GM12864 (cell line): ENCODE measurements at regions not wholly inside any gene's neighbourhood (a gene's known extent, or its start where the extent isn't known, plus 50 kb on each side); places are given as distances from the start of the nearest gene placed in this dataset.

Source experiments
- DNase-seq: peaks from one replicate; pipeline ENCODE4 v3.0.0-alpha.2; 2011; ENCODE audit warnings: low read depth
- H3K4me3 ChIP-seq: 2 replicates; pipeline ENCODE4 v1.5.1; 2011; ENCODE audit warnings: mild to moderate bottlenecking, low read depth, low read length, control low read depth
- TF ChIP-seq, protein P1 (sequence below): IDR thresholded peaks from 2 replicates; pipeline ENCODE4 v1.5.1; 2011; ENCODE audit warnings: low read depth, mild to moderate bottlenecking, moderate library complexity, low read length, control low read depth, inconsistent platforms; ENCODE audit errors: missing control alignments

DNA sequence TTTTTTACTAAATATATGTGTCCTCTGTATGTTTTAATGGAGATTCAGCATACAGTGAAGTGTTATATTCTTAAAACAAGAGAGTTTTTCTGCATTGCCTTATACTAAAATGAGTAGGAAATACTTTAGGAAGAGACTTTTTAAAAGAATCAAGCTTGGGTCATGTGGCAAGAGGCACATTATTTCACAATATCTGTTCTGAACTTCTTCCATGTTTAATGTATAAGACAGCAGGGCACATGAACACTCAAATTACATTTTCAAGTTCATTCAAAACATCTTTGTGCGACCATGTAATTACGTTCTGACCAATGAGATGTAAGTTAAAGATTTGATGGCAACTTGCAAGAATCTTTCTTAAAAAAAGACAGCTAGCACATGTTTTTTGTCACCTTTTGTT lies 1055.9 kb downstream of the NR2F1-AS1 start:
- H3K4me3 ChIP-seq = no peak overlapping the region
- TF ChIP-seq, protein P1, sequence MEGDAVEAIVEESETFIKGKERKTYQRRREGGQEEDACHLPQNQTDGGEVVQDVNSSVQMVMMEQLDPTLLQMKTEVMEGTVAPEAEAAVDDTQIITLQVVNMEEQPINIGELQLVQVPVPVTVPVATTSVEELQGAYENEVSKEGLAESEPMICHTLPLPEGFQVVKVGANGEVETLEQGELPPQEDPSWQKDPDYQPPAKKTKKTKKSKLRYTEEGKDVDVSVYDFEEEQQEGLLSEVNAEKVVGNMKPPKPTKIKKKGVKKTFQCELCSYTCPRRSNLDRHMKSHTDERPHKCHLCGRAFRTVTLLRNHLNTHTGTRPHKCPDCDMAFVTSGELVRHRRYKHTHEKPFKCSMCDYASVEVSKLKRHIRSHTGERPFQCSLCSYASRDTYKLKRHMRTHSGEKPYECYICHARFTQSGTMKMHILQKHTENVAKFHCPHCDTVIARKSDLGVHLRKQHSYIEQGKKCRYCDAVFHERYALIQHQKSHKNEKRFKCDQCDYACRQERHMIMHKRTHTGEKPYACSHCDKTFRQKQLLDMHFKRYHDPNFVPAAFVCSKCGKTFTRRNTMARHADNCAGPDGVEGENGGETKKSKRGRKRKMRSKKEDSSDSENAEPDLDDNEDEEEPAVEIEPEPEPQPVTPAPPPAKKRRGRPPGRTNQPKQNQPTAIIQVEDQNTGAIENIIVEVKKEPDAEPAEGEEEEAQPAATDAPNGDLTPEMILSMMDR = no peak
- DNase-seq = no peak

DNA sequence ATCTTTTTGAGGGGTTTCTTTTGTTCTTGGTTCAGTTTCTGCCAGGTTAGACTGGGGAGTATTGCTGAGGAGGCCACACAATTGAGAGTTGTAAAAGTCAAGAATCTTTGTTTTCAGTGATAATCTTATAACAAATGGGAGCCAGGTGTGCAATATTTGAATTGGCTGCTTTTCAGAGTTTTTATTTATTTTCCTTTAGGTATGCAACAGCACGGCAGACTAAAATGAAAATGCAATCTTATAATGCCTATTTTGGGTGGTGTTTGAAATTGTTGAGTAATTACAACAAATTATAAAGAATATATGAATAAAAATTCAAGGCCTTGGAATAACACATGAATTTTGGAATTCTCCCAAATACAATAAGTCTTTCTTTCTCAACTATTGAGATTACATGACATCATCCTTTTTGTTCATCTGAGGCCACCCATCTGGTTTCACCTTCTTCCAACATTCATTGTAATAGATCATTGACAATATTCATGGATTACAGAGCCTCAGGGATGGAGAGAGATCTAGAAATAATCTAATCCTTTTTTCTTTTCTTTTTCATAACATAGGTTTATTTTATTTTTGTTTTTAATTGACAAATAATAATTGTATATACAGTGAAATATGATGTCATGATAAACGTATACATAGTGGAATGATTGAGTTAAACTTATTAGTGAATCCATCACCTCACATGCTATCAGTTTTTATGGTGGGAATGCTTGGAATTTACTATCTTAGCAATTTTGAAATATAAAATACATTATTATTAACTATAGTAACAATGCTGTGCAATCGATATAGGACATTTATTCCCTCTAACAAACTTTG lies 1061.0 kb downstream of the NR2F1-AS1 start:
- no peak for DNase-seq
- H3K4me3 ChIP-seq = no peak overlapping the region
- TF ChIP-seq, protein P1 = no peak

DNA sequence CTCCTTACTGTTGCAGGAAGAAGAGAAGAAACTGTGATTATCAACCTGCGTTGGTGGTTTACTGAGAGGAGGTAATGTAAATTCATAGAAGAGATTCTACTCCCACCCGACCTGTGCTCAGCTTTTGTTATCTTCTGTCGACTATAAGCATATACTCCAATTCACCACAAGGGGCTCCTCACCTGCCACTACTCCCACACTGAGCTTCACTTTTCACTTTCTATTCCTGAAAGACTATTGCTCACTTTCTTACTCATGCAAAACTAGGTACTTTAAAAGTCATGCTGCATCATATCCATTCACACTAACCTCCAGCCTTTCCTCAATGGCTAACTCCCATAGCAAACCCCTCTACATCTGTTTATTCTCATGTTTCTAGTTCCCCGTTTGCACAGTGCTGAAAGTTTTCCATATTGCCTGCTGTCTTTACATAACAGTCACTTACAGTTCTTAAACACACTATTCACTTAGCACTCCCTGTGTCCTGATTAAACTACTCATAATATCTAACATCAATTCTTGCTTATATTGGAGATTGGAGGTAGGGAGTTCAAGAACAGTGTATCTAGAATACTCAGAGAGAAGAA lies 1062.6 kb downstream of the NR2F1-AS1 start:
- TF ChIP-seq, protein P1 = peak; percentile 71
- no peak overlapping the region for H3K4me3 ChIP-seq
- DNase-seq = peak; percentile 21

DNA sequence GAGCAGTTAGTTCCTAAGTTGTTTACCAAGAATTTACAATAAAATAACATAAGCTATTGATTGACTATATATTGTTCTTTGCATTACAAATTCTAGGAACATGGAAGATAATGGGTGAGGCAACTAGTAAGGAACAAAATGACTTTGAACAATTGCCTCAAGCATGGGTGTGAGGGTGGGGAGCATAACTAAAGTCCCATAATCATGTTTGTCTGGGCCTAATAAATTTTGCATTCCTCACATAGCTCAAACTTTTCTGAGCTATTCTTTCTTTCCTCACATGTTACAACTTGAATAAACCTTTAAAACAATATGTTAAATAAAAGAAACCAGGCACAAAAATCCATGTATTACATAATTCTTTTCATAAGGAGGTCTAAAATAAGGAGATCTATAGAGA lies 1066.1 kb downstream of the NR2F1-AS1 start:
- DNase-seq = no peak
- no peak overlapping the region for H3K4me3 ChIP-seq
- TF ChIP-seq, protein P1 = no peak

DNA sequence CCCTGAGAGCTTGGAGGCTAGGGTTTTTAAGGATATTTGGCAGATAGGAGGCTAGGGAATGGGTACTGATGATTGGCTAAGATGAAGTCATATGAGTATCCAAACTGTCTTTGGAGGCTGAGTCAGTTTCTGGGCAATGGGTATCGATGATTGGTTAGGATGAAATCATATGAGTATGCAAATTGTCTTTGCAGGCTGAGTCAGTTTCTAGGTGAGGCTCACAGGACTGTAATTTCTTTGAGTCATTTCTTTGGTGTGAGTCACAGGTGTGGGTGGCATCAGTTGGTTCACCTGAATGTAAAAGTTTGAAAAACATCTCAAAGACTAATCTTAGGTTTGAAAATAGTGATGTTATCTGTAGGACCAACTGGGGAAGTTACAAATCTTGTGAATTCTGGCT lies 1068.0 kb downstream of the NR2F1-AS1 start:
- DNase-seq = no peak
- TF ChIP-seq, protein P1 = no peak
- H3K4me3 ChIP-seq = no peak overlapping the region

DNA sequence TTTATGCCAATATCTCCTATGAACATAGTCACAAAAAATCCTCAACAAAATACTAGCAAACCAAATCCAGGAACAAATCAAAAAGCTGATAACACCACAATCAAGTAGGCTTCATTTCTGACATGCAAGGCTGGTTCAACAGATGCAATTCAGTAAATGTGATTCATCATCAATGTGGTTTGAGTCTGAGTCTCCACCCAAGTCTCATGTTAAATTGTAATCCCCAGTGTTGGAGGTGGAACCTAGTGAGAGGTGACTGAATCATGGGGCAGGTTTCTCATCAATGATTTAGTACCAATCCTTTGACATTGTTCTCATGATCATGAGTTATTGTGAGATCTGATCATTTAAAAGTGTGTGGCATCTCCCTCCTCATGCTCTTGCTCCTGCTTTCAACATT lies 1072.7 kb downstream of the NR2F1-AS1 start:
- no peak overlapping the region for H3K4me3 ChIP-seq
- no peak for DNase-seq
- TF ChIP-seq, protein P1 = no peak
